ENCODE measurements at regions not wholly inside any gene's neighbourhood (a gene's known extent, or its start where the extent isn't known, plus 50 kb on each side); places are given as distances from the start of the nearest gene placed in this dataset.

- Histone ChIP-seq H3K36me3 (no peaks in the 10 kb centered on the region), H3K27me3 (peaks cover 0 to 45% (median 0%) of the 10 kb centered on the region in 4 donors), H3K4me3 (no peak overlapping the region), H3K4me1 (no peaks in the 10 kb centered on the region), H3K27ac (no peak overlapping the region), H3K9me3 (no peaks in the 10 kb centered on the region)
- no peak for TF ChIP-seq CTCF (IDR thresholded peaks at IDR 0.05)
- TF ChIP-seq POLR2A (IDR thresholded peaks at IDR 0.05), result no peak
- intact Hi-C loops (cut with DNase I), result no loop called here
- DNase-seq, result no peak
- WGBS, 2 donors, result 54 to 56% methylated on average over 2 of the region's 2 CpGs
Observed at GRCh38 chr15:91605576-91605975, 247.9 kb upstream of the SLCO3A1 start.

- 49 to 58% methylated on average over 8 of the region's 8 CpGs for WGBS, 2 donors
- Histone ChIP-seq H3K4me1 (no peaks in the 10 kb centered on the region), H3K27me3 (peaks cover 0 to 21% (median 0%) of the 10 kb centered on the region in 4 donors), H3K36me3 (no peaks in the 10 kb centered on the region), H3K9me3 (no peaks in the 10 kb centered on the region), H3K4me3 (no peak overlapping the region), H3K27ac (no peak overlapping the region)
- DNase-seq, result no peak
- TF ChIP-seq POLR2A (IDR thresholded peaks at IDR 0.05), result no peak
- TF ChIP-seq CTCF (IDR thresholded peaks at IDR 0.05), result no peak
- intact Hi-C loops (cut with DNase I), result no loop called here
Observed at GRCh38 chr15:91609231-91609630, 244.3 kb upstream of the SLCO3A1 start.

- DNase-seq, result no peak
- Histone ChIP-seq H3K4me1 (no peaks in the 10 kb centered on the region), H3K27me3 (peaks cover 0 to 19% (median 0%) of the 10 kb centered on the region in 4 donors), H3K27ac (no peak overlapping the region), H3K9me3 (no peaks in the 10 kb centered on the region), H3K36me3 (no peaks in the 10 kb centered on the region), H3K4me3 (no peak overlapping the region)
- intact Hi-C loops (cut with DNase I), result no loop called here
- 70 to 74% methylated on average over 12 of the region's 12 CpGs for WGBS, 2 donors
- TF ChIP-seq POLR2A (IDR thresholded peaks at IDR 0.05) (no peak), CTCF (IDR thresholded peaks at IDR 0.05) (no peak)
Observed at GRCh38 chr15:91609966-91610365, 243.5 kb upstream of the SLCO3A1 start.

- Histone ChIP-seq H3K4me1 (no peaks in the 10 kb centered on the region), H3K27me3 (peaks cover 0 to 9% (median 0%) of the 10 kb centered on the region in 4 donors), H3K9me3 (no peaks in the 10 kb centered on the region), H3K4me3 (no peak overlapping the region), H3K36me3 (no peaks in the 10 kb centered on the region), H3K27ac (no peak overlapping the region)
- no peak for TF ChIP-seq CTCF (IDR thresholded peaks at IDR 0.05)
- no peak for TF ChIP-seq POLR2A (IDR thresholded peaks at IDR 0.05)
- no peak for DNase-seq
- intact Hi-C loops (cut with DNase I), result no loop called here
- WGBS, 2 donors, result 59 to 60% methylated on average over 7 to 9 of the region's 10 CpGs
Observed at GRCh38 chr15:91611561-91612323, 241.8 kb upstream of the SLCO3A1 start.

- peaks cover 0 to 14% (median 0%) of the 10 kb centered on the region in 4 donors for H3K27me3 ChIP-seq
Observed at GRCh38 chr15:91620229-91620628, 233.3 kb upstream of the SLCO3A1 start.

More at GRCh38 chr15:91620229-91620628, 233.3 kb upstream of the SLCO3A1 start:
- no peaks in the 10 kb centered on the region for H3K9me3 ChIP-seq
- no peak overlapping the region for H3K27ac ChIP-seq
- no peaks in the 10 kb centered on the region for H3K4me1 ChIP-seq
- no peak for TF ChIP-seq POLR2A (IDR thresholded peaks at IDR 0.05)
- no peak for TF ChIP-seq CTCF (IDR thresholded peaks at IDR 0.05)
- H3K36me3 ChIP-seq, result no peaks in the 10 kb centered on the region
- no peak for DNase-seq
- 31 to 40% methylated on average over 4 of the region's 4 CpGs for WGBS, 2 donors
- no peak overlapping the region for H3K4me3 ChIP-seq
- intact Hi-C loops (cut with DNase I), result no loop called here
